K562 (cell line): ENCODE measurements at regions not wholly inside any gene's neighbourhood (a gene's known extent, or its start where the extent isn't known, plus 50 kb on each side); places are given as distances from the start of the nearest gene placed in this dataset.

Experiments used
- ATAC-seq: fragments of 200-7000 bp; cut with Tn5 transposase; 3 replicates; pipeline ENCODE4 v1.9.1; 2020; ENCODE audit warnings: moderate library complexity
- BruUV-seq: library from RNA; stranded (reverse); fragments of 400-500 nt; replicated peaks from 2 replicates; lab custom pipeline; 2021; lab: Mats Ljungman, UMichigan
- CTCF ChIA-PET: fragments of 300-600 bp; formaldehyde crosslinking; extraction: SDS; loops from one replicate; lab custom pipeline; 2021; ENCODE audit warnings: low intra/inter-chr PET ratio; lab: Yijun Ruan, JAX
- POLR2A ChIA-PET: fragments of 300-600, 350-650 bp; sonication (Branson Sonifier 250); formaldehyde crosslinking; extraction: SDS; loops from one replicate; lab custom pipeline; 2021; ENCODE audit warnings: antibody characterized with exemption, inconsistent platforms; lab: Yijun Ruan, JAX
- DNase-seq, 4 experiments: peaks; one replicate each; pipeline versions ENCODE4 v3.0.0 to v3.0.0-alpha.2; 2011 to 2018; ENCODE audit warnings: low spot score in 3 of 4, mixed read lengths in 3 of 4; ENCODE audit errors: extremely low read depth in 1 of 4
- FAIRE-seq: peaks from 2 replicates; lab custom pipeline; 2011; peaks lifted over from hg19 to GRCh38; lab: Jason Lieb, UNC
- H2AFZ ChIP-seq: 2 replicates; pipeline ENCODE4 v1.6.0; 2011; ENCODE audit warnings: low read depth, low read length, control low read depth, inconsistent platforms
- H3K27ac ChIP-seq: fragments of 200-600 bp; 3 replicates; pipeline ENCODE4 v1.8.0; 2011; ENCODE audit warnings: low read depth, mild to moderate bottlenecking, control low read depth, inconsistent platforms, low read length, moderate library complexity, mixed read lengths; ENCODE audit errors: extremely low read depth
- H3K27me3 ChIP-seq, 2 experiments: fragments of 300-600 bp in 1 of 2; 2 replicates in 1 of 2; 3 replicates in 1 of 2; pipeline versions ENCODE4 v1.6.0 to v1.8.0; 2011; ENCODE audit warnings: inconsistent platforms in 2 of 2, low read length in 2 of 2, mild to moderate bottlenecking in 1 of 2, mixed read lengths in 1 of 2, moderate library complexity in 1 of 2; ENCODE audit not compliant: control insufficient read depth in 2 of 2, insufficient read depth in 2 of 2
- H3K36me3 ChIP-seq: fragments of 300-600 bp; 3 replicates; pipeline ENCODE4 v1.8.0; 2011; ENCODE audit warnings: mild to moderate bottlenecking, low read length, inconsistent platforms; ENCODE audit not compliant: control insufficient read depth, insufficient read depth
- H3K4me1 ChIP-seq, 2 experiments: fragments of 200-600 bp in 1 of 2; replicated peaks in 1 of 2; 2 replicates in 1 of 2; 3 replicates in 1 of 2; pipeline versions ENCODE4 v1.5.1 to v1.8.0; 2011; ENCODE audit warnings: inconsistent platforms in 2 of 2, low read length in 2 of 2, mild to moderate bottlenecking in 1 of 2, mixed read lengths in 1 of 2, moderate library complexity in 1 of 2; ENCODE audit not compliant: control insufficient read depth in 2 of 2, insufficient read depth in 2 of 2
- H3K4me2 ChIP-seq: 2 replicates; pipeline ENCODE4 v1.6.1; 2011; ENCODE audit warnings: low read length, control low read depth, inconsistent platforms, mixed read lengths; ENCODE audit not compliant: insufficient read depth
- H3K4me3 ChIP-seq: fragments of 200-600 bp; sonication (generic), shearing (Covaris generic); 2 replicates; pipeline ENCODE4 v1.5.1; 2016; ENCODE audit warnings: control low read depth, inconsistent platforms
- H3K79me2 ChIP-seq: fragments of 200-600 bp; 3 replicates; pipeline ENCODE4 v1.8.0; 2011; ENCODE audit warnings: low read length, inconsistent platforms; ENCODE audit not compliant: control insufficient read depth, insufficient read depth
- H3K9ac ChIP-seq, 2 experiments: 2 replicates each; pipeline versions ENCODE4 v1.6.0 to v1.6.1; 2011; ENCODE audit warnings: low read depth in 2 of 2, low read length in 2 of 2, control low read depth in 1 of 2, inconsistent platforms in 1 of 2, mild to moderate bottlenecking in 1 of 2, mixed read lengths in 1 of 2; ENCODE audit not compliant: insufficient read depth in 1 of 2
- H3K9me1 ChIP-seq: one replicate; pipeline ENCODE4 v1.6.0; 2011; ENCODE audit warnings: inconsistent platforms, mild to moderate bottlenecking, low read length, moderate library complexity; ENCODE audit not compliant: control insufficient read depth, insufficient read depth
- H3K9me3 ChIP-seq: replicated peaks from 2 replicates; pipeline ENCODE4 v1.5.1; 2011; ENCODE audit warnings: low read depth, low read length, inconsistent platforms; ENCODE audit not compliant: control insufficient read depth, insufficient read depth
- H4K20me1 ChIP-seq: replicated peaks from 2 replicates; pipeline ENCODE4 v1.6.1; 2011; ENCODE audit warnings: low read length, inconsistent platforms, mixed read lengths; ENCODE audit not compliant: control insufficient read depth, insufficient read depth
- ATF1 ChIP-seq, 2 experiments: fragments of 450-650 bp in 1 of 2; IDR thresholded peaks; 2 replicates each; pipeline ENCODE4 v1.6.1; 2016; ENCODE audit warnings: missing compliant biosample characterization in 1 of 2, missing genetic modification characterization in 1 of 2
- CBX8 ChIP-seq: fragments of 200-600 bp; sonication (generic); IDR thresholded peaks from 2 replicates; pipeline ENCODE4 v1.6.1; 2012; ENCODE audit warnings: borderline replicate concordance, mixed run types, low read depth, mild to moderate bottlenecking, moderate library complexity, mixed read lengths, low read length, control low read depth, inconsistent platforms; ENCODE audit not compliant: poor library complexity, severe bottlenecking; ENCODE audit errors: extremely low read depth
- CGGBP1 ChIP-seq: fragments of 250-450 bp; sonication (Bioruptor Pico); IDR thresholded peaks from 2 replicates; pipeline ENCODE4 v1.9.0; 2021; ENCODE audit warnings: mild to moderate bottlenecking
- CHD2 ChIP-seq: IDR thresholded peaks from 2 replicates; pipeline ENCODE4 v1.6.1; 2011; ENCODE audit warnings: low read depth, low read length
- FUS ChIP-seq: fragments of 200-400 bp; formaldehyde crosslinking; optimal IDR thresholded peaks from 2 replicates; pipeline ENCODE3; 2017; ENCODE audit warnings: low read depth, low read length
- GTF2B ChIP-seq: IDR thresholded peaks from 2 replicates; pipeline ENCODE4 v1.6.1; 2011; ENCODE audit not compliant: insufficient read length; ENCODE audit errors: extremely low read depth
- HNRNPUL1 ChIP-seq: fragments of 200-400 bp; formaldehyde crosslinking; IDR thresholded peaks from 2 replicates; pipeline ENCODE4 v1.6.1; 2017; ENCODE audit warnings: low read length
- HSF4 ChIP-seq: fragments of 250-450 bp; sonication (Bioruptor Pico); IDR thresholded peaks from 2 replicates; pipeline ENCODE4 v2.1.2; 2022; ENCODE audit warnings: mild to moderate bottlenecking, moderate library complexity, borderline replicate concordance
- LARP7 ChIP-seq: fragments of 450-650 bp; IDR thresholded peaks from 2 replicates; pipeline ENCODE4 v1.6.1; 2016
- RBFOX2 ChIP-seq: fragments of 200-400 bp; formaldehyde crosslinking; IDR thresholded peaks from 2 replicates; pipeline ENCODE4 v1.6.1; 2017; ENCODE audit warnings: low read depth, mild to moderate bottlenecking, low read length, moderate library complexity
- RBM39 ChIP-seq: fragments of 200-400 bp; formaldehyde crosslinking; optimal IDR thresholded peaks from 2 replicates; pipeline ENCODE3; 2018; ENCODE audit warnings: low read depth, low read length
- RFX7 ChIP-seq: fragments of 250-450 bp; sonication (Bioruptor Pico); IDR thresholded peaks from 2 replicates; pipeline ENCODE4 v1.5.1; 2021; ENCODE audit warnings: mild to moderate bottlenecking
- SIN3B ChIP-seq: fragments of 450-650 bp; IDR thresholded peaks from 2 replicates; pipeline ENCODE4 v1.6.1; 2017; ENCODE audit warnings: low read depth, mild to moderate bottlenecking, moderate library complexity
- SMARCE1 ChIP-seq: fragments of 450-650 bp; IDR thresholded peaks from 2 replicates; pipeline ENCODE4 v1.7.1; 2016; ENCODE audit warnings: mild to moderate bottlenecking
- STAG1 ChIP-seq: sonication (generic); formaldehyde crosslinking; IDR thresholded peaks from 2 replicates; pipeline ENCODE4 v1.5.0; 2020; ENCODE audit warnings: missing genetic modification reagents, borderline replicate concordance
- THRAP3 ChIP-seq: fragments of 450-650 bp; IDR thresholded peaks from 2 replicates; pipeline ENCODE4 v1.6.1; 2016; ENCODE audit warnings: mild to moderate bottlenecking, inconsistent platforms, borderline replicate concordance
- YBX1 ChIP-seq: fragments of 450-650 bp; IDR thresholded peaks from 2 replicates; pipeline ENCODE4 v1.7.1; 2016; ENCODE audit warnings: mild to moderate bottlenecking
- ZC3H4 ChIP-seq: sonication (generic); formaldehyde crosslinking; IDR thresholded peaks from 2 replicates; pipeline ENCODE4 v1.9.0; 2021; ENCODE audit warnings: missing genetic modification reagents, borderline replicate concordance
- ZNF282 ChIP-seq: sonication (generic); formaldehyde crosslinking; IDR thresholded peaks from 2 replicates; pipeline ENCODE4 v1.8.1; 2023; ENCODE audit warnings: missing genetic modification reagents
- WGBS: fragments of 100-300 bp; shearing (Covaris generic); methylation state at CpG from one replicate; pipeline ENCODE4 v1.1.6; 2016; ENCODE audit warnings: low coverage, mixed read lengths; ENCODE audit not compliant: insufficient coverage; ENCODE audit errors: missing lambda C conversion rate; 5-methylcytosine and 5-hydroxymethylcytosine counted together
- in situ Hi-C: fragments of 300-500 bp; cut with MboI; formaldehyde crosslinking; loops from 4 replicates; pipeline ENCODE4 v1.15.0; 2018; ENCODE audit warnings: inconsistent platforms, mixed read lengths
- intact Hi-C: fragments of 100-400 bp; cut with micrococcal nuclease; formaldehyde crosslinking; loops from 2 replicates; pipeline ENCODE4 v1.14.2; 2022

- in situ Hi-C loops (no loop called here), intact Hi-C loops (no loop called here)
- no peak overlapping the region for H3K4me2 ChIP-seq
- H3K27ac ChIP-seq, result no peak overlapping the region
- no peaks in the 10 kb centered on the region for H3K36me3 ChIP-seq
- H3K79me2 ChIP-seq, result no peaks in the 10 kb centered on the region
- BruUV-seq, result no TSS peak
- peaks cover 0 to 17% of the 10 kb centered on the region in 2 experiments; a peak in 2 of 5 replicates for H3K27me3 ChIP-seq
- no peak overlapping the region for H2AFZ ChIP-seq
- FAIRE-seq, result no peak
- H4K20me1 ChIP-seq, result no peaks in the 10 kb centered on the region
- ChIA-PET POLR2A (no interaction called here), CTCF (no interaction called here)
- ATAC-seq, result no peak
- no peaks in the 10 kb centered on the region for H3K4me1 ChIP-seq
- H3K9me1 ChIP-seq, result no peaks in the 10 kb centered on the region
- 0% methylated on average over 9 of the region's 10 CpGs for WGBS
- no peaks in the 10 kb centered on the region for H3K9me3 ChIP-seq
- DNase-seq, result no peak
- no peak overlapping the region for H3K9ac ChIP-seq
- no peak overlapping the region for H3K4me3 ChIP-seq
- TF ChIP-seq LARP7 (no peak), SIN3B (no peak), RFX7 (CRISPR knock-in tag) (no peak), HNRNPUL1 (no peak), THRAP3 (no peak), SMARCE1 (no peak), CGGBP1 (no peak), STAG1 (CRISPR knock-in tag) (no peak), RBM39 (no peak), ATF1 (CRISPR knock-in tag; IDR thresholded peaks at IDR 0.05) (no peak), ATF1 (tag; IDR thresholded peaks at IDR 0.05) (no peak), ZC3H4 (CRISPR knock-in tag) (no peak), RBFOX2 (no peak), HSF4 (CRISPR knock-in tag) (no peak), CHD2 (no peak), ZNF282 (CRISPR knock-in tag) (no peak), GTF2B (no peak), YBX1 (no peak), FUS (no peak), CBX8 (no peak)
Observed at GRCh38 chr13:109370496-109370895, 415.9 kb downstream of the IRS2 start.
